GM12892 (cell line): ENCODE measurements at regions not wholly inside any gene's neighbourhood (a gene's known extent, or its start where the extent isn't known, plus 50 kb on each side); places are given as distances from the start of the nearest gene placed in this dataset.
"Not testable (repeated sequence)": the region's sequence is repeated elsewhere in the genome, so short reads cannot be mapped to it uniquely, and the experiment has no call there.

ENCODE experiments used
- DNase-seq: peaks from one replicate; pipeline ENCODE4 v3.0.0; 2011; ENCODE audit not compliant: insufficient read length
- FAIRE-seq: peaks from 2 replicates; lab custom pipeline; 2011; peaks lifted over from hg19 to GRCh38; lab: Jason Lieb, UNC
- POLR2A ChIP-seq: IDR thresholded peaks from 2 replicates; pipeline ENCODE4 v1.6.1; 2011; ENCODE audit warnings: low read depth, low read length, control low read depth
- POLR2AphosphoS5 ChIP-seq: IDR thresholded peaks from 2 replicates; pipeline ENCODE4 v1.6.1; 2011; ENCODE audit warnings: low read depth, low read length, control low read depth
- TAF1 ChIP-seq: IDR thresholded peaks from 2 replicates; pipeline ENCODE4 v1.6.1; 2011; ENCODE audit warnings: low read depth, mild to moderate bottlenecking, control low read depth, low read length, borderline replicate concordance

GRCh38 chr9:73264631-73265030 lies 113.0 kb downstream of the ANXA1 start:
- TF ChIP-seq POLR2AphosphoS5, result no peak
- TF ChIP-seq TAF1, result no peak
- TF ChIP-seq POLR2A, result no peak
- DNase-seq (no peak), FAIRE-seq (no peak)

DNA sequence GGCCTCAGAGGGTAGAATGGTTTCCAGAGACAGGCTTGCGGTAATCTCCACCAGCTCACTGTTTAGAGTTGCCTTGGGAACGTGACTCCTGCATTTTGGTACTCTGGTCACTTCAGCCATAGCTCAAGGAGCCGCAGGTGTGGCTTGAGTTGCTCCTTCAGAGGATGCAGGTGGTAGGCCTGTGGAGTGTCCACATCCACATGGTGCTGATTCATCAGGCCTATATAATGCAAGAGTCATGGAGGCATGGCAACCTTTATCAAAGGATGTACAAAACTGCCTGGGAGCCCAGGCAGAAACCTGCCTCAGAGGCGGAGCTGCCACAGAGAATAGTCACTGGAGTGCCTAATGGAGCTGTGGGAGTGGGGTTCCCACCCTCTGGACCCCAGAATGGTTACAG lies 114.2 kb downstream of the ANXA1 start:
- DNase-seq (no peak), FAIRE-seq (no peak)
- TF ChIP-seq POLR2A (no peak), POLR2AphosphoS5 (no peak), TAF1 (no peak)

- TF ChIP-seq POLR2A (no peak), POLR2AphosphoS5 (no peak), TAF1 (no peak)
- FAIRE-seq (no peak), DNase-seq (no peak)
Measured at GRCh38 chr9:73269430-73270101, 117.9 kb downstream of the ANXA1 start.

GRCh38 chr9:73270967-73271721 lies 119.5 kb downstream of the ANXA1 start:
- DNase-seq, result no peak
- FAIRE-seq, result no peak
- TF ChIP-seq POLR2A, result no peak
- TF ChIP-seq POLR2AphosphoS5, result no peak
- no peak for TF ChIP-seq TAF1

DNA sequence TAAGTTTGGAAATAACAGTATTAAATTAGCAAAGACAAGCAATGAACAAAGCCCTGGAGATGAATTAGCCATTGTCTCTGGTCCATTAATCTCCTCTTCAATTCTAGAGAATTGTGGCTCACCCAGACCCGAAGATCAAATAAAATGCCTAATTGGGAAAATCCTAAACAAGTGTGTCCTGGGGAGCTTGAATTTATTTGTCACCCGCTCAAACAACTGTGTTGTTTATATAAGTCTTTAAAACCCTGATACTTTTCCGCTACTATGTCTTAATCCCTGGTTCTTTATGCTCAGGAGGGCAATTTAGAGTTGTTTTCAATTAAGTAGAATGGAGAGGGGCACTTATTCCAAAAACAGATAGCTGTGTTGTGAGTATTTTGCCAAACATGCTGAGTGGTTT lies 128.4 kb downstream of the ANXA1 start:
- FAIRE-seq (no peak), DNase-seq (no peak)

DNA sequence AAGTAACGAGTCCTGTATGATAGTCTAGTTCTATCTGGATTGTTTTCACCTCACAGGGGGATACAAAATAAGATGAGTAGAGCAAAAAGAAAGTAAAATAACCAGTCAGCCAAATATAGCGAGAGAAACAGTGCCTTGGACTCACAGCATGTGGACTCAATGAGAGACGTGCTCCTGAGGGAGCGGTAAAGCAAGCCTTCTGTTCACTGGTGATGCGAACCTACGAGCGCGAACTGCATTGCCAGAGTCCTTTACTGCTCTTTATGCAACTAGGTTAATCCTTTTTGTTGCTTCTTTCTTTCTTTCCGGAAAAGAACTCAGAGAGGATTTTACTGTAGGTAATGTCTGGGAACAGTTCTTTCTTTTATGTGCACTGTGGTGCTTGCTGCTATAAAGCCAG lies 132.7 kb downstream of the ANXA1 start:
- FAIRE-seq (no peak), DNase-seq (no peak)
- no peak for TF ChIP-seq POLR2A
- no peak for TF ChIP-seq TAF1
- TF ChIP-seq POLR2AphosphoS5, result no peak

More for the DNA sequence above, 128.4 kb downstream of the ANXA1 start:
- TF ChIP-seq POLR2A (no peak), POLR2AphosphoS5 (no peak), TAF1 (no peak)

GRCh38 chr9:73294336-73294735 lies 142.7 kb downstream of the ANXA1 start:
- TF ChIP-seq TAF1 (no peak), POLR2A (no peak), POLR2AphosphoS5 (no peak)
- DNase-seq (no peak), FAIRE-seq (no peak)

DNA sequence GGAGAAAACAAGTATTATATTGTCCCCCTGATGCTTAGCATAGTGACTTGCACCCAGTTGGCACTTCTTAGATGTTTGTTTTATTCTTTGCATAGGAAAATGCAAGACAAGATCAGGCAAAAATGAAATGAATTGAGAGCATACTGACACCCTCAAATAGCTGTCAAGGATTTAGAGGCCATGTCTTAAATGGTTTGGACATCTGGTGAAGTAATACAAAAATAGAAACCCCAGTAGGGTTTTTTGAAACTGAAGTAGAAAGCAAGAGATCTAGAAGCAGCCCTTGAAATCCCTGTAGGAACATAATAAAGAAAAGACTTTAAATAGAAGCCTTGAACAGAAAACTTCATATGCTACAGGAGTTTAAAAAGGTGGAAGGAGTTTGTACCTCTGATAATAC lies 174.3 kb downstream of the ANXA1 start:
- no peak for FAIRE-seq
- DNase-seq, result no peak

DNA sequence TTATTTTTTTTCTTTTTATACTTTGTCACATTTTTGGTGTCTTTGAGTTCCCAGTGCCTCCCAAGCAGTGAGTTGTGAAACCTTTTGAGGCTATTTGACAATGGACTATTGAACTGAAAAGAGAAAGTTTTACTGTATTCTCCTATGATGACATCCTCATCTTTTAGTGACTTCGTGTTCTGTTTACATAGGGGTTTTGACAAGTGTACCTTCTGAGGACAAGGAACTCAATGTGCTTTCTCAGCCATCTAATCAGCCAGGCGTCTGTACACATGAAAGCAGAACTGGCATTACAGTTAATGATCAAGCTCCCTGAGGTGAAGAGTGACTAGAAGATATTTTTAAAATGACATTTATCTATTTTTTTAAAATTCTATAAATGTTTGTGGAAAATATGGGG lies 175.5 kb downstream of the ANXA1 start:
- TF ChIP-seq TAF1, result no peak
- TF ChIP-seq POLR2AphosphoS5, result no peak
- TF ChIP-seq POLR2A, result no peak
- FAIRE-seq, result no peak
- DNase-seq, result no peak

More for the DNA sequence above, 174.3 kb downstream of the ANXA1 start:
- TF ChIP-seq TAF1 (no peak), POLR2A (no peak), POLR2AphosphoS5 (no peak)

GRCh38 chr9:73337182-73337581 lies 185.5 kb downstream of the ANXA1 start:
- not testable (repeated sequence) for DNase-seq, FAIRE-seq

DNA sequence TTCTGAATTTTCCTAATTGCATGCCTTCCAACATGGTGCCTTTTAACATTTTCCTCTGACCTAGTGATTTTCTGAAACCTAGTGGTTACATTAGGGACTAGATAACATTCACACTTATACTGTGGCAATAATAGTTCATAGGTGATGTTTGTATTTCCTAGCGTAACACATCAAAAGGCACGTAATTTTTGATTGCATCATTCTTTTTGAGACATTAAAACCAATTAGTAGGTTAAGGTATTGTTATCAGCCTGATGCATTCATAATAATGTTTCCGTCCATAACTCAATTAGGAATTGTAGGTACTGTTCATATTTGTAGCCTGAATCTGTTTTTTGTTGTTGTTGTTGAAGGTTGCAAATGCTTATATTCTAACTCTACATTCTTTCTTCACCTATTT lies 192.4 kb downstream of the ANXA1 start:
- DNase-seq, result no peak
- no peak for FAIRE-seq
- TF ChIP-seq POLR2A, result no peak
- no peak for TF ChIP-seq TAF1
- no peak for TF ChIP-seq POLR2AphosphoS5

DNA sequence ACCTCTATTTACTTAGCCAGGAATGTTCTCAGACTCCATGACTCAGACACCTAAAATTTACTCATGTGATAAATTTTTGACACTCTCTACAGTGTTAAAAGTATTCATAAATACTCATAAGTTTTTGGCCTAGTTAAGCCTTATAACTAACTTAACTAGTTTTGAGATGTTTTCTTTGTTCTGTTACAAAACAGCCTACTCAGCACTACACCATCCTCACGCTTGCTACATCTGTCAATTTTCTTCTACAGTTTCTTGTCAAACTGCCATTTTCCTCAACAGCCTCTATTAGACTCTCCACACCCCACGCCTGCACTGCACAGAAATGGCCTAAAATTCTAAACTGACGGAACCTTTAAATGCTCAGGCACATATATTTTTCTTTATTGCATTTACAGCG lies 195.5 kb downstream of the ANXA1 start:
- no peak for FAIRE-seq
- DNase-seq, result no peak
- TF ChIP-seq POLR2A (no peak), POLR2AphosphoS5 (no peak), TAF1 (no peak)
